Panc1 (cell line): ENCODE measurements at regions not wholly inside any gene's neighbourhood (a gene's known extent, or its start where the extent isn't known, plus 50 kb on each side); places are given as distances from the start of the nearest gene placed in this dataset.

ENCODE experiments used
- ATAC-seq: fragments of 200-7000 bp; cut with Tn5 transposase; 2 replicates; pipeline ENCODE4 v1.9.1; 2020; ENCODE audit warnings: mild to moderate bottlenecking, moderate library complexity
- BruUV-seq: library from RNA; stranded (reverse); fragments of 400-500 nt; replicated peaks from 2 replicates; lab custom pipeline; 2021; lab: Mats Ljungman, UMichigan
- CTCF ChIA-PET: fragments of 300-600 bp; sonication (Branson Sonifier 250); formaldehyde crosslinking; loops from one replicate; lab custom pipeline; 2022; ENCODE audit warnings: antibody characterized with exemption; lab: Charles Lee
- POLR2A ChIA-PET: fragments of 300-600 bp; sonication (Branson Sonifier 250); formaldehyde crosslinking; loops from one replicate; lab custom pipeline; 2022; ENCODE audit warnings: antibody characterized with exemption; lab: Charles Lee
- DNase-seq: peaks from one replicate; pipeline ENCODE4 v3.0.0-alpha.2; 2010; ENCODE audit warnings: low read depth, low spot score
- H3K27ac ChIP-seq: 2 replicates; pipeline ENCODE4 v1.5.1; 2011; ENCODE audit warnings: mild to moderate bottlenecking, low read length, inconsistent platforms
- H3K27me3 ChIP-seq: fragments of 200-500 bp; sonication (Bioruptor generic); 2 replicates; pipeline ENCODE4 v1.6.0; 2014; ENCODE audit warnings: low read length, inconsistent platforms; ENCODE audit not compliant: control insufficient read depth, insufficient read depth
- H3K36me3 ChIP-seq: fragments of 200-500 bp; sonication (Bioruptor generic); 2 replicates; pipeline ENCODE4 v1.5.1; 2014; ENCODE audit warnings: inconsistent platforms, mild to moderate bottlenecking, low read length, moderate library complexity; ENCODE audit not compliant: control insufficient read depth, insufficient read depth
- H3K4me1 ChIP-seq: 2 replicates; pipeline ENCODE4 v1.5.1; 2011; ENCODE audit warnings: inconsistent platforms, mild to moderate bottlenecking, low read length, moderate library complexity; ENCODE audit not compliant: control insufficient read depth, insufficient read depth
- H3K4me3 ChIP-seq, 2 experiments: 2 replicates each; pipeline ENCODE4 v1.5.1; 2011 to 2012; ENCODE audit warnings: low read depth in 2 of 2, low read length in 2 of 2, mild to moderate bottlenecking in 2 of 2, inconsistent platforms in 1 of 2, moderate library complexity in 1 of 2
- H3K9me3 ChIP-seq: fragments of 200-500 bp; sonication (Bioruptor generic); 2 replicates; pipeline ENCODE4 v1.5.1; 2014; ENCODE audit warnings: low read depth, mild to moderate bottlenecking, inconsistent platforms, low read length, moderate library complexity; ENCODE audit not compliant: control insufficient read depth, insufficient read depth
- CTCF ChIP-seq: fragments of 450-650 bp; IDR thresholded peaks from 2 replicates; pipeline ENCODE4 v1.5.1; 2017; ENCODE audit warnings: mild to moderate bottlenecking
- POLR2AphosphoS5 ChIP-seq: IDR thresholded peaks from 2 replicates; pipeline ENCODE4 v1.6.1; 2012; ENCODE audit warnings: mild to moderate bottlenecking, low read depth, low read length, moderate library complexity
- REST ChIP-seq, 2 experiments: IDR thresholded peaks; 2 replicates each; pipeline ENCODE4 v1.6.1; 2011 to 2012; ENCODE audit warnings: low read depth in 2 of 2, control low read depth in 1 of 2, low read length in 1 of 2, mild to moderate bottlenecking in 1 of 2, moderate library complexity in 1 of 2; ENCODE audit not compliant: insufficient read depth in 1 of 2
- SIN3A ChIP-seq: IDR thresholded peaks from 2 replicates; pipeline ENCODE4 v1.6.1; 2012; ENCODE audit warnings: low read depth, mild to moderate bottlenecking, low read length, moderate library complexity, borderline replicate concordance; ENCODE audit not compliant: insufficient read depth
- TCF7L2 ChIP-seq: IDR thresholded peaks from 2 replicates; pipeline ENCODE4 v1.6.1; 2011; ENCODE audit warnings: mild to moderate bottlenecking, low read depth, low read length, inconsistent platforms
- in situ Hi-C: cut with HindIII; loops from 2 replicates; pipeline ENCODE4 v1.10.0; 2016; ENCODE audit warnings: low sequenced_read_pairs, low pct_unique_long_range_greater_than_20kb
- intact Hi-C: fragments of 100-400 bp; cut with micrococcal nuclease; formaldehyde crosslinking; loops from one replicate; pipeline ENCODE4 v1.10.0; 2022; ENCODE audit not compliant: unreplicated experiment

GRCh38 chr2:67854103-67854743 is 208.6 kb downstream of the C1D start:
- H3K27me3 ChIP-seq, result peaks cover 7% of the 10 kb centered on the region
- H3K27ac ChIP-seq, result no peak overlapping the region
- no peaks in the 10 kb centered on the region for H3K9me3 ChIP-seq
- in situ Hi-C loops, result no loop called here
- no peak overlapping the region for H3K4me3 ChIP-seq
- no peak for TF ChIP-seq TCF7L2
- TF ChIP-seq POLR2AphosphoS5, result no peak
- TF ChIP-seq REST (IDR thresholded peaks at IDR 0.05; ENCODE audit: insufficient read depth in 1 of 2, low read depth in 2 of 2, low read length in 1 of 2), result no peak
- TF ChIP-seq CTCF, result no peak
- TF ChIP-seq SIN3A, result no peak
- no peak for ATAC-seq
- intact Hi-C loops, result no loop called here
- no TSS peak for BruUV-seq
- CTCF ChIA-PET, result no interaction called here
- no peak for DNase-seq
- POLR2A ChIA-PET, result interaction anchor here (0.5 kb wide), 1 partner anchor 1481 kb away, joined by 3 read pairs; no protein-coding TSS in a partner anchor
- H3K4me1 ChIP-seq, result no peaks in the 10 kb centered on the region
- no peaks in the 10 kb centered on the region for H3K36me3 ChIP-seq

- in situ Hi-C loops, result no loop called here
Measured at GRCh38 chr2:67854798-67855197, 208.0 kb downstream of the C1D start.

More at GRCh38 chr2:67854798-67855197, 208.0 kb downstream of the C1D start:
- ATAC-seq, result no peak
- CTCF ChIA-PET, result no interaction called here
- H3K27me3 ChIP-seq, result peaks cover 9% of the 10 kb centered on the region
- no peak for DNase-seq
- intact Hi-C loops, result no loop called here
- H3K27ac ChIP-seq, result no peak overlapping the region
- POLR2A ChIA-PET, result no interaction called here
- H3K9me3 ChIP-seq, result no peaks in the 10 kb centered on the region
- no peaks in the 10 kb centered on the region for H3K36me3 ChIP-seq
- TF ChIP-seq CTCF (peak; percentile 22; the same call in 1 of the 2 replicates), TCF7L2 (no peak), SIN3A (no peak)
- no peak overlapping the region for H3K4me3 ChIP-seq
- BruUV-seq, result no TSS peak
- H3K4me1 ChIP-seq, result no peaks in the 10 kb centered on the region
